GM12864 (cell line): ENCODE measurements at regions not wholly inside any gene's neighbourhood (a gene's known extent, or its start where the extent isn't known, plus 50 kb on each side); places are given as distances from the start of the nearest gene placed in this dataset.
"Not testable (repeated sequence)": the region's sequence is repeated elsewhere in the genome, so short reads cannot be mapped to it uniquely, and the experiment has no call there.

ENCODE experiments used
- DNase-seq: peaks from one replicate; pipeline ENCODE4 v3.0.0-alpha.2; 2011; ENCODE audit warnings: low read depth
- H3K4me3 ChIP-seq: 2 replicates; pipeline ENCODE4 v1.5.1; 2011; ENCODE audit warnings: mild to moderate bottlenecking, low read depth, low read length, control low read depth

DNA sequence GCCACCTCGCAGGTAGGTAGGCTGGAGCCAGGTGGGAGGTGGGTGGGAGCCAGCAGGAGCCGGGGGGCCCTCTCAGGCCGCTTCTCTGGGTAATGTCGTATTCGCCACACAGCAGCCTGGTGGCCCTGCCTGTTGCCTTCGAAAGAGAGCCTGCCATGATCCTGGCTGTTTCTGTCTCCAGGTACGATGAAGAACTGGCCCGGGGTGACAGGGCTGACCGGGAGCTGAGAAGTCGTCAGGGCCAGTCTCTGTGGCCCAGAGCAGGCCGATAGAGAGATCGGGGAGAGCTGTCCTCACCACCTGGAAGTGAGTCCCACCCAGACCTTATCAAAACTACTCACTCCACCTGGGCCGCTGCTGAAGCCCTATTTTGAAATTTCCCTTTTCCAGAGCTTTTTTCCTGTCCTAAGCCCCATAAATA, 123.9 kb upstream of the TPTE start:
- not testable (repeated sequence) for DNase-seq, H3K4me3 ChIP-seq

GRCh38 chr21:10398692-10399489, 122.5 kb upstream of the TPTE start:
- H3K4me3 ChIP-seq, DNase-seq: not testable (repeated sequence)

GRCh38 chr21:10400622-10401361, 120.6 kb upstream of the TPTE start:
- H3K4me3 ChIP-seq, DNase-seq: not testable (repeated sequence)

DNA sequence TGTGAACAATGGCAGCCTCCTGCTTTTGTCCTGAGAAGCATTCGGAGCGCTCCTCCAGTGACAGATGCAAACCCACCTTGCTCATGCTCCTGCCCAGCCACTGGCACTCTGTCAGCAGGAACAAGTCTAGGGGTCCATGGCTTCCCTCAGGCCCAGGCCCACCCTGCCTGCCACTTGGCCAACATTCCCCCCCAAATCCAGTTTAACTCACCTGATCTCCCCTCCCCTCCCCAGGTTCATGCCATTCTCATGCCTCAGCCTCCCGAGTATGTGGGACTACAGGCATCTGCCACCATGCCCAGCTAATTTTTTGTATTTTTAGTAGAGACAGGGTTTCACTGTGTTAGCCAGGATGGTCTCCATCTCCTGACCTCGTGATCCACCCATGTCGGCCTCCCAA, 118.9 kb upstream of the TPTE start:
- H3K4me3 ChIP-seq, result not testable (repeated sequence)

DNA sequence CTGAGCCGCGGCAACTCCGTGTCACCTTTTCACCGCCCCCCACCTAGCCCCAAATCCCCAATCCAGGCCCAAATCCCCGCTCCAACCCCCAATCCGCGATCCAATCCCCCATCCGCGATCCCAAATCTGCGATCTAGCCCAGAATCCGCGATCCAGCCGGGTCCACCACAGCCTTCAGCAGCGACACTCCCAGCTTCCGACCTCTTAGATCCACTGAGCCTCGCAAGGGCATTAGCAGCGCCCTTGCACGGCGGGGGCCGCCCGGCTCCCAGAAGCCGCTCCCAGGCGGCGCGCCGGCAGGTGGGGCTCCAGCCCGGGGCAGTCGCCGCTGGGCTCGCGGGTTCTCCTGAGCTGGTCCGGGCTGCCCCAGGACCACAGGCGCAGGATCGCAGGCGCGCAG, 116.1 kb upstream of the TPTE start:
- not testable (repeated sequence) for H3K4me3 ChIP-seq, DNase-seq

More for the DNA sequence above, 118.9 kb upstream of the TPTE start:
- DNase-seq, result not testable (repeated sequence)

DNA sequence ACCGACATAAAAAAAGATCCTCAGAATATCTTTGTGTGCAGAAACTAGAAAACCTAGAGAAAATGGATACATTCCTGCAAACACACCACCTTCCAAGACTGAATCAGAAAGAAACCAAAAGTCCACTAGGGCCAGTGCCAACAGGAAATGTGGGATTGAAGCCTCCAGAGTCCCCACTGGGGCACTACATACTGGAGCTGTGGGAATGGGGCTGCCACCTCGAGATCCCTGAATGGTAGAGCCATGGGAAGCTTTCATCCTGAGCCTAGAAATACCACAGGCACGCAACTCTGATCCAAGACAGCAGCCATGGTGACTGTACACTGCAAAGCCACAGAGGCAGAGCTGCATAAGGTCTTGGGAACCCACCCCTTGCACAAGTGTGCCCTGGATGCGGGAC, 111.6 kb upstream of the TPTE start:
- not testable (repeated sequence) for DNase-seq, H3K4me3 ChIP-seq

GRCh38 chr21:10410354-10410929, 110.9 kb upstream of the TPTE start:
- H3K4me3 ChIP-seq, DNase-seq: not testable (repeated sequence)

DNA sequence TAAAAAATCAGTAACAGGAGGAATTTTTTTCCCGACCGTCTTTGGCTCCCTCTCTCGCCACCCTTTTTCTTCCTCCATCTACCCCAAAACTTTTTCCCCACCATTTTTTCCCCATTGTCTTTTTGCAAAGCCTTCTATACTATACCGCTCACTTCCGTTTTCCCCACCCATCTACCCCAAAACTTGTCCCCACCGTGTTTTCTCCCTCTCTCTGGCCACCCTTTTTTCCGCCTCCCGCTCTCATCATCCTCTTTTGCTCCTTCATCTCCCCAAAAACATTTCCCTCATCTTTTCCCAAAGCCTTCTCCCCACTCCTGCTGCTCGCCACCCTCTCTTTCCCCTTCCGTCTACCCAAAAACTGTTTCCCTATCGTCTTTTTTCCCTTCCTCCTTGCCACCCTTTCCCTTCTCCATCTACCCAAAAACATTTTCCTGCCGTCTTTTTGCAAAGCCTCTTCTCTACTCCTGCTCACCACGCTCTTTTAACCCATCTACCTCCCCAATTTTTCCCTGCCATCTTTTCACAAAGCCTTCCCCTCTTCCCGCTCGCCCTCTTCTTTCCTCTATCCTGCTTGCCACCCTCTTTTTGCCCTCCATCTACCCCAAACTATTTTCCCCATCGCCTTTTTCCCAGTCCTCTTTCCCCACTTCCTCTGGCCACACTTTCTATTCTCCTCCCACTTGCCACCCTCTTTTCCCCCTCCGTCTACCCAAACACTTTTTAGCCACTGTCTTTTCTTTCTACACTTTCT, 109.4 kb upstream of the TPTE start:
- not testable (repeated sequence) for DNase-seq

GRCh38 chr21:10412928-10413246, 108.5 kb upstream of the TPTE start:
- not testable (repeated sequence) for H3K4me3 ChIP-seq

More for the DNA sequence above, 109.4 kb upstream of the TPTE start:
- not testable (repeated sequence) for H3K4me3 ChIP-seq

DNA sequence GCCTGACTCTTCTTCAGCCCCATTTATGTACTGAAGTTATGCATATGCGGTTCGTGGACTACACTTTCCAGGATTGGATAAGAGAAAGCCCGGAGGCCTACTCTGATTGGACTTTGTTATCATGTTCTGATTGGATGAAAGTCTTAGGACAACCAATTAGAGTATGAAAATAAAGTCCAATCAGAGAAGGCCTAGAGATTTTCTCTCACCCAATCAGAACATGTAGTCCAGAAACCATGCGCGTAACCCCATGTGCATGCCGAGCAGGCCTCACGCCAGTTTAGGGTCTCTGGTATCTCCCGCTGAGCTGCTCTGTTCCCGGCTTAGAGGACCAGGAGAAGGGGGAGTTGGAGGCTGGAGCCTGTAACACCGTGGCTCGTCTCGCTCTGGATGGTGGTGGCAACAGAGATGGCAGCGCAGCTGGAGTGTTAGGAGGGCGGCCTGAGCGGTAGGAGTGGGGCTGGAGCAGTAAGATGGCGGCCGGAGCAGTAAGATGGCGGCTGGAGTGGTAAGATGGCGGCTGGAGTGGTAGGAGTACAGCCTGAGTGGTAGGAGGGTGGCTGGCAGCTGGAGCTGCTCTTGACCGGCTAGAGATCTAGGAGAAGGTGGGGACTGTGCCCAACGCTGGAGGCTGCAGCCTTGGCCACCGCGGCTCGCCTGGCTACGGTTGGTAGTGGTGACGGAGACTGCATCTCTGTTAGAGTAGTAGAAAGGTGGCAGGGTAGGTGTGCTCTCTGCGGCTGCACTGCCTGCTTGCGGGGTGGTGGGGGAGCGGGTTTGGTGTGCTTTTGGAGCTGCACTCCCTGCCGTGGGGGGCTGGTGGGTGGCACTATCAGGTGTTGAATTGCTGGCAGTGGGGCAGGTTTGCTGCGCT, 107.9 kb upstream of the TPTE start:
- not testable (repeated sequence) for DNase-seq, H3K4me3 ChIP-seq

More at GRCh38 chr21:10412928-10413246, 108.5 kb upstream of the TPTE start:
- DNase-seq, result not testable (repeated sequence)

DNA sequence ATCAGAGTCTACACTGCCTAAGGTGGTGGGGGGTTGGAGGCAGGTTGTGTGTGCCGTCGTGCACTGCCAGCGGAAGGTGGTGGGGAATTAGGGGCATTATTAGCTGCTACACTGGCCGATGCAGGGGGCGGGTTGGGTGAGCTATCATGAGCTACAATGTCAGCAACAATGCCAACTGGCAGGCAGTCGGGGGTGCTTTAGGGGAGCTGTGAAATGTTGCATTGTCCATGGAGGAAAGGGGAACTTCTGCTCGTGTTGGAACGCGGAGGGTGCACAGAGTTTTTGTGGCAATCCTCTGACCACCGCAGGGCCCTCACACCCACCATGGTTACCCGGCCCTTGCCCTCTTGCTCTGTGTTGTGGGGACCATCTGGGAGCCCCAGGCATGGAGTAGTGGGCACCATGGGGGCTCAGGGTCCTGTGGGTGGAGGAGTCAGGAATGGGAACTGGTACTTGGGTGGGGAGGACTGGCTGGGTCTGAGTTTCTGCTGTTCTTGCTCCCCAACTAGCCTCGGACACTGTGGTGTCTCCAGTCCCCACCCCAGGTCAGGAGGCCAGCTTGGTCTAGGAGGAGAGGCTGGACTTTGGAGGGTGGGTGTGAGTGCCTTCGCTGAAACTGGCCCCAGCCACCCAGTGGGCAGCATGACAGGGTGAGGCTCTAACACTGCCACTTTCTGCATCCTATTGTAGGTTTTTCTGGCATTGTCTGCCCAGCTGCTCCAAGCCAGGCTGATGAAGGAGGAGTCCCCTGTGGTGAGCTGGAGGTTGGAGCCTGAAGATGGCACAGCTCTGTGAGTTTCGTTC, 107.1 kb upstream of the TPTE start:
- H3K4me3 ChIP-seq, DNase-seq: not testable (repeated sequence)

DNA sequence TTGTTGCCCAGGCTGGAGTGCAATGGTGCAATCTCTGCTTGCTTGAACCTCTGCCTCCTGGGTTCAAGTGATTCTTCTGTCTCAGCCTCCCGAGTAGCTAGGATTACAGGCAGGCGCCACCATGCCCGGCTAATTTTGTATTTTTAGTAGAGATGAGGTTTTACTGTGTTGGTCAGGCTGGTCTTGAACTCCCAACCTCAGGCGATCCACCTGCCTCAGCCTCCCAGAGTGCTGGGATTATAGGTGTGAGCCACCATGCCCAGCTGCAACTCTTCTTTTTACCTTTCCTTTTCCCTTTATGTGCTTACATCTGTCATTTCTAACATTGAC, 106.5 kb upstream of the TPTE start:
- not testable (repeated sequence) for H3K4me3 ChIP-seq, DNase-seq

GRCh38 chr21:10415456-10415855, 105.9 kb upstream of the TPTE start:
- H3K4me3 ChIP-seq, DNase-seq: not testable (repeated sequence)

GRCh38 chr21:10415859-10416258, 105.5 kb upstream of the TPTE start:
- not testable (repeated sequence) for DNase-seq, H3K4me3 ChIP-seq

DNA sequence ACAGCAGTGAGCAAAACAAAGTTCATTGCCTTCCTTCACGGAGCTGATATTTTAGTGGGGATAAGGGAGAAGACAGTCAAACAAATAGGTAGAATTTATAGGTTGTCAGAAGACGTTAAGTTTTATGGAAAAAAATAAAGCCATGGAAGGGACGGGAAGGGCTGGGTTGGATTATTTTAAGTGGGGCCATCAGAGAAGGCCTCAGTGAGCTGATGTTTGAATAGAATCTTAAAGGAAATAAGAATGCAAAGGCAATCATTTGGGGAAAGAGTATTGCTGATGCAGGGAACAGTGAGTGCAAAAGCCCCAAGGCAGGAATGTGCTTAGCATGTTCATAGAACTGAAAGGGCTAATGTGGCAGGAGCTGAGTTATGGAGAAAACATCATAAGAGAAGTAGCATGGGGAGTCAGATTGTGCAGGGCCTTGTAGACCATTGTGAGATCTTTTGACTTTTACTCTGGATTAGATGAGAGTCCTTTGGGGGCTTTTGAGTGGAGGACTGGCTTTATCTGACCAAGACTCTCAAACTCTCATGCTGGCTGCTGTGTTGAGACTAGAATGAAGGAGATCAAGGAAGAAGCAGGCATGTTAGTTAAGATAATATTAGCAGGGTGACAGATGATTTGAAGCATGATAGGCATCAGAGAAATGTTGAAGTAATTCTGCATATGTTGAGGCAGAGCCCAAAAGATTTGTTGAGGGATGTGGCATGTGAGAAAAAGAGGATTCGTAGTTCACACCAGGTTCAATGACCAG, 104.5 kb upstream of the TPTE start:
- not testable (repeated sequence) for DNase-seq, H3K4me3 ChIP-seq

DNA sequence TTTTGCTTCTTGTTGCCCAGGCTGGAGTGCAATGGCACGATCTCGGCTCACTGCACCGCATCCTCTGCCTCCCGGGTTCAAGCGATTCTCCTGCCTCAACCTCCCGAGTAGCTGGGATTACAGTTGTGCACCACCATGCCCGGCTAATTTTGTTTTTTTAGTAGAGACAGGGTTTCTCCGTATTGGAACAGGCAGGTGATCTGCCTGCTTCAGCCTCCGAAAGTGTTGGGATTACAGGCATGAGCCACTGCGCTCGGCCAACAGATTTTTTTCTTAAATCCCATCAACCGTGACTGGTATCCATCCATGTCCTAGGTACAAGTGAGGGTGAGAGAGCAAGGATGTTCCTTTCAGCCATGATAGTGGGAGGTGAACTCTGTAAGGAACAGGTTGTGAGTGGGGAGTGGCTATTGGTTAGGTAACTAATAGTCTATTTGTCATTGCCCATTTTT, 103.8 kb upstream of the TPTE start:
- DNase-seq, H3K4me3 ChIP-seq: not testable (repeated sequence)
